ENCODE measurements at regions not wholly inside any gene's neighbourhood (a gene's known extent, or its start where the extent isn't known, plus 50 kb on each side); places are given as distances from the start of the nearest gene placed in this dataset.

DNA sequence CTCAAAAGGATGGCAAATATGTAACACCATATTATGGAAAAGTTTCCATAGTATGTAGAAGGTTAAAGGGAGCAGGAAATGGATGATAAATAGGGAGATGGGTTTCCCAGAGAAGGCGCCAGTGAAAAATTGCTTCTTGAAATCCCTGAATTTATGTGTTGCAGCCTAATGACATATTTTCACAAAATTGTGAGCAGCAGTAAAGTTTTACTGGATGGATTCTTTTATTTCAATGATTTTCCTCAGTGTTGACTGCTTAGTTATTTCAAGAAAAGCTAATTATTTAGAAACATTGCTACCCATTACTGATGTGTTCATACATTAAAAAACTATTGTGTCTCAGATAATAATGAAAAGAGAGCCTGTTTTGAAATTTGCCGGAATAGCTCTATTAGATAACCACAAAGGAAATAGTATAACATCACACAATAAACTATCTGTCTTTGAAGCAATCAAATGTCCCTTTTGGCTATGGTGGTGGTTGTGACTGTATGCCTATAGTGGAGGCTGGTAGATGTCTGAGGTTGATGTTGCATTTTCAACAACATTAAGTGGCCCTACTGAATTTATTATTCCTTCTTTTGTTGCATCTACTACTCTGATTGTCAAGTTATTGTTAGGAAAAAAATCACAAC is 169.9 kb upstream of the HAND2 start:
- DNase-seq (ENCODE audit: low read depth), result no peak
- no peak overlapping the region for H3K4me3 ChIP-seq (ENCODE audit: low read depth, low read length)
- TF ChIP-seq, protein P1, sequence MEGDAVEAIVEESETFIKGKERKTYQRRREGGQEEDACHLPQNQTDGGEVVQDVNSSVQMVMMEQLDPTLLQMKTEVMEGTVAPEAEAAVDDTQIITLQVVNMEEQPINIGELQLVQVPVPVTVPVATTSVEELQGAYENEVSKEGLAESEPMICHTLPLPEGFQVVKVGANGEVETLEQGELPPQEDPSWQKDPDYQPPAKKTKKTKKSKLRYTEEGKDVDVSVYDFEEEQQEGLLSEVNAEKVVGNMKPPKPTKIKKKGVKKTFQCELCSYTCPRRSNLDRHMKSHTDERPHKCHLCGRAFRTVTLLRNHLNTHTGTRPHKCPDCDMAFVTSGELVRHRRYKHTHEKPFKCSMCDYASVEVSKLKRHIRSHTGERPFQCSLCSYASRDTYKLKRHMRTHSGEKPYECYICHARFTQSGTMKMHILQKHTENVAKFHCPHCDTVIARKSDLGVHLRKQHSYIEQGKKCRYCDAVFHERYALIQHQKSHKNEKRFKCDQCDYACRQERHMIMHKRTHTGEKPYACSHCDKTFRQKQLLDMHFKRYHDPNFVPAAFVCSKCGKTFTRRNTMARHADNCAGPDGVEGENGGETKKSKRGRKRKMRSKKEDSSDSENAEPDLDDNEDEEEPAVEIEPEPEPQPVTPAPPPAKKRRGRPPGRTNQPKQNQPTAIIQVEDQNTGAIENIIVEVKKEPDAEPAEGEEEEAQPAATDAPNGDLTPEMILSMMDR (conservative IDR thresholded peaks at IDR 0.05; ENCODE audit: low read depth, low read length), result no peak

DNA sequence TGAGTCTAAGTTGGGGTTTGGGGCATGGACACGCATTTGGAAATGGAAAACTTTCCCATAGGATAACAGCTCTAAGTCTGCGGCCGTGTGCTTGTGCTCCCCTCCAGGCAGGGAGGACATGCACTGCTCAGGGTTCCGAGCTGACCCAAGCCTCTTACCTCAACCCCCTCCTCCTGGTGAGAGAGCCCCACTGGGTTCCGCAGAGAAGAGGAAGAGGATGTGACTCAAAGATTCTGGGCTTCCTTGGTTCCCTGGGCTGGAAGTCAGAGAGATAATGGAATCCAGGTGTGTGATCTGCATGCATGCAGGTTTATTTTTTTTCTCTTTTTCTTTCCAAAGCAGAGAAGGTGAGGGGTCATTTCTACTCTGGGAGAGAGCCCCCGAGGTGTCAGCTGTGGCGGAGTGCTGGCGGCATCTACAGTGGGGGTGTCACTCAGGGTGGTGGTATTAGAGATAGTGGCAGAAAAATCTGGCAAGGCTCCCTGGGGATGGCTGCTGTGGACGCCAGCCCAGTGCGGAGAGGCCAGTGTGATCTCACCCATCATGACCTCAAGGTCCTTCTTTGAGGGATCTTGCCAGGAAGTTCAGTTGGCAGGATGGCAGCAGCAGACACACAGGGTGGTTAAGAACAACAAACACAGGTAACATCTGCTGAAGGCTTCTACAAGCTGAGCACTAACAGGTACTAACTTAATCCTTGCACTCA is 168.7 kb upstream of the HAND2 start:
- DNase-seq (ENCODE audit: low read depth), result no peak
- TF ChIP-seq, protein P1 (conservative IDR thresholded peaks at IDR 0.05; ENCODE audit: low read depth, low read length), result no peak
- no peak overlapping the region for H3K4me3 ChIP-seq (ENCODE audit: low read depth, low read length)

DNA sequence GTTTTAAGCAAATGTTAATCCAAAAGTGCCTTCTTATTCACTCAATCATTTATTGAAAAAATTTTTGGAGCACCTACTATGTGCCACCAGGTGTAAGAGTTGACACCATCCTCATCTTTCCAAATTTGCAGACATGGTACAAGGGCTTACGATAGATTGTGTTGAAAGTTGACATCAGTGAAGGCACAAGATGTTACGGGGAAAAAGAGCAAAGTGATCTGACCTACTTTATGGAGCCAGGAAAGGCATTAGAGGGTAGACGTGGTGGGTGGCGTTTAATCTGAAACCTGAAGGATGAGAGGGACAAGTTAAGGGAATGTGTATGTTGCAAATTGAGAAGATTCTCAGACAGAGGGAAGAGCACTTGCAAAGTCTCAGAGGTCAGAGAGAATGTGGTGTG is 167.8 kb upstream of the HAND2 start:
- DNase-seq (ENCODE audit: low read depth), result no peak
- TF ChIP-seq, protein P1 (conservative IDR thresholded peaks at IDR 0.05; ENCODE audit: low read depth, low read length), result no peak
- no peak overlapping the region for H3K4me3 ChIP-seq (ENCODE audit: low read depth, low read length)

DNA sequence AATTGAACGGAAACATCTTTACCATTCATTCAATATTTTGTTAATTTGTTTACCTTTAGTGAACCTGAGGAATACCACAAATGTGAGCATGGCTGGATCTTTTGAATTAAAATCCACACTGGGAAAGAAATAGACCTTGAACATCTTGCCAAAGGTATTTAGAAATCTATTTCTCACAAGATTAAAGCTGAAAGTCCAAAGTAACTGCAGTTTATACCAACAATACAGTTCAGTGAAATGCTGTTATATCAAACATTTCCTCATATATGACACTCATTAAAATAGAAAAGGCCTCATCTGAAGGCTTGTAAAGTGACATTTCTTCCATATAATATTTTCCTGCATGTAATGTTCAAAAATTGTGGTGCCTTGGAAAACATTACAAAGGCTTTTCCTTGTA is 166.5 kb upstream of the HAND2 start:
- H3K4me3 ChIP-seq (ENCODE audit: low read depth, low read length), result no peak overlapping the region
- DNase-seq (ENCODE audit: low read depth), result no peak
- TF ChIP-seq, protein P1 (conservative IDR thresholded peaks at IDR 0.05; ENCODE audit: low read depth, low read length), result no peak

DNA sequence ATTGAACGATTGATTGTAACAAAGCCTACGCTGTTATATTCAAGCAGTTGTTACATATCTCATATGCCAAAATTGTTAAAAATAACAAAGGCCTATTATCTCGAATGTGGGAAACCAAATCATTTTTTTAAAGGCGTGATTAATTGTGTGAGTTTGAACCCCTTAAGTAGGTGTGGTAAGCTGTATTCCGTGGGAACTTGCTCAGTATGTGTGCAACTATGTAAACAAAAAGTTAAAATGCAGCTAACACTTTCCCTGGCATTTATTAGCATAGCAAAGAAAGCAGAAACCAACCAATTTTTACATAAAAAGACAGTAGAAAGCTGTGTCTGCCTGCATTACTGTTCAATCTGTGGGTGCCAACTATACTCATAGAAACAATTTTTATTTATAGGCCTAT is 166.0 kb upstream of the HAND2 start:
- DNase-seq (ENCODE audit: low read depth), result no peak
- TF ChIP-seq, protein P1 (conservative IDR thresholded peaks at IDR 0.05; ENCODE audit: low read depth, low read length), result no peak
- no peak overlapping the region for H3K4me3 ChIP-seq (ENCODE audit: low read depth, low read length)

DNA sequence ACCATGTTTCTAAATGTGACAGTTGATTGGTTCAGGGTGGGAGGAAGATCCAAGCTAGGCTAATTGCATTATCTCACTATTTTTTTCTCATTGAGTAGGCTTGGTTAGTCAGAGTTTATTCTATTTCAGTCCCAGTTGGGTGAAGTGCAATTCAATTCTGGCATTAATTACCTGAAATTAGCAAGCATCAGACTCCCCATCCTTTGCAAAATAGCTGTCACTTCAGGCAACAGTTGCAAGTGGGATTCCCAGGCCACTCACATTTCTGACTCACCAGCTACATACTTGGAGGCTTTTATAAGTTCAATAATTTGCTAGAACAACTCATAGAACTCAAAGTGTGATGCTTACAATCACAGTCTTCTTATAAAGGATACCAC is 155.8 kb upstream of the HAND2 start:
- TF ChIP-seq, protein P1 (conservative IDR thresholded peaks at IDR 0.05; ENCODE audit: low read depth, low read length), result no peak
- H3K4me3 ChIP-seq (ENCODE audit: low read depth, low read length), result no peak overlapping the region
- no peak for DNase-seq (ENCODE audit: low read depth)
